ENCODE measurements at regions not wholly inside any gene's neighbourhood (a gene's known extent, or its start where the extent isn't known, plus 50 kb on each side); places are given as distances from the start of the nearest gene placed in this dataset.

GRCh38 chr1:238892612-238893011 is 493.8 kb upstream of the CHRM3 start:
- no peak for DNase-seq

- no peak for DNase-seq
Measured at GRCh38 chr1:238861342-238862066, 524.9 kb upstream of the CHRM3 start.

- DNase-seq, result no peak
Measured at GRCh38 chr1:238833919-238834318, 552.4 kb upstream of the CHRM3 start.

GRCh38 chr1:238832106-238832505 is 554.3 kb upstream of the CHRM3 start:
- no peak for DNase-seq

- no peak for DNase-seq
Measured at GRCh38 chr1:238830036-238830611, 556.2 kb upstream of the CHRM3 start.

- DNase-seq, result no peak
Measured at GRCh38 chr1:238826891-238827290, 559.5 kb upstream of the CHRM3 start.

- no peak for DNase-seq
Measured at GRCh38 chr1:238823416-238823815, 563.0 kb upstream of the CHRM3 start.

- DNase-seq, result no peak
Measured at GRCh38 chr1:238811211-238811879, 575.0 kb upstream of the CHRM3 start.

GRCh38 chr1:238790882-238791281 is 595.5 kb upstream of the CHRM3 start:
- DNase-seq, result no peak

- no peak for DNase-seq
Measured at GRCh38 chr1:238789916-238790667, 596.3 kb upstream of the CHRM3 start.

- DNase-seq, result no peak
Measured at GRCh38 chr1:238787471-238787870, 598.9 kb upstream of the CHRM3 start.

GRCh38 chr1:238783633-238784032 is 602.7 kb upstream of the CHRM3 start:
- no peak for DNase-seq

- no peak for DNase-seq
Measured at GRCh38 chr1:238779716-238780115, 606.7 kb upstream of the CHRM3 start.

- DNase-seq, result no peak
Measured at GRCh38 chr1:238778113-238778512, 608.3 kb upstream of the CHRM3 start.

GRCh38 chr1:238777551-238777950 is 608.8 kb upstream of the CHRM3 start:
- DNase-seq, result no peak

GRCh38 chr1:238776126-238776525 is 610.2 kb upstream of the CHRM3 start:
- DNase-seq, result no peak

- no peak for DNase-seq
Measured at GRCh38 chr1:238772322-238772721, 614.0 kb upstream of the CHRM3 start.

- DNase-seq, result no peak
Measured at GRCh38 chr1:238767321-238767720, 619.0 kb upstream of the CHRM3 start.

- DNase-seq, result no peak
Measured at GRCh38 chr1:238764779-238765178, 621.6 kb upstream of the CHRM3 start.

- no peak for DNase-seq
Measured at GRCh38 chr1:238753252-238753651, 633.1 kb upstream of the CHRM3 start.

GRCh38 chr1:238752327-238752726 is 634.0 kb upstream of the CHRM3 start:
- DNase-seq, result no peak

GRCh38 chr1:238745069-238745468 is 641.3 kb upstream of the CHRM3 start:
- DNase-seq, result no peak

GRCh38 chr1:238738892-238739291 is 647.5 kb upstream of the CHRM3 start:
- no peak for DNase-seq

- no peak for DNase-seq
Measured at GRCh38 chr1:238727670-238728069, 658.7 kb upstream of the CHRM3 start.
